PC-9 (cell line): ENCODE measurements at regions not wholly inside any gene's neighbourhood (a gene's known extent, or its start where the extent isn't known, plus 50 kb on each side); places are given as distances from the start of the nearest gene placed in this dataset.

Source experiments
- EZH2 ChIP-seq: fragments of 200-600 bp; sonication (generic); IDR thresholded peaks from 2 replicates; pipeline ENCODE4 v1.8.0; 2017; ENCODE audit warnings: antibody characterized with exemption, low read depth
- TF ChIP-seq, protein P1 (sequence below): fragments of 200-600 bp; sonication (generic); conservative IDR thresholded peaks from 2 replicates; pipeline ENCODE4 v1.6.1; 2017; ENCODE audit warnings: mixed run types, antibody characterized with exemption, mild to moderate bottlenecking, moderate library complexity

DNA sequence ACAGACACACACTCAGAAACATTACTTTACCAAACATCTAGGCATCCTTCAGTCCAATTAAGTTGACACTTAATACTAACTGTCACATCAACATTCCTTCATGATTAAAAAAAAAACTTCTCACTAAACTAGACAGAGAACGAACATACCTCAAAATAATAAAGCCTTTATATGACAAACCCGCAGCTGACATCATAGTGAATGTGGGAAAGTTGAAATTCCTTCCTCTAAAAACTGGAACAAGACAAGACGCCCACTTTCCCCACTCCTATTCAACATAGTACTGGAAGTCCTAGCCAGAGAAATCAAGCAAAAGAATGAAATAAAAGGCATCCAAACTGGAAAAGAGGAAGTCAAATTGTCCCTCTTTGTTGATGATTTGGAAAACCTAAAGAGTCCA is 96.9 kb upstream of the PPP1R9A start:
- TF ChIP-seq, protein P1, sequence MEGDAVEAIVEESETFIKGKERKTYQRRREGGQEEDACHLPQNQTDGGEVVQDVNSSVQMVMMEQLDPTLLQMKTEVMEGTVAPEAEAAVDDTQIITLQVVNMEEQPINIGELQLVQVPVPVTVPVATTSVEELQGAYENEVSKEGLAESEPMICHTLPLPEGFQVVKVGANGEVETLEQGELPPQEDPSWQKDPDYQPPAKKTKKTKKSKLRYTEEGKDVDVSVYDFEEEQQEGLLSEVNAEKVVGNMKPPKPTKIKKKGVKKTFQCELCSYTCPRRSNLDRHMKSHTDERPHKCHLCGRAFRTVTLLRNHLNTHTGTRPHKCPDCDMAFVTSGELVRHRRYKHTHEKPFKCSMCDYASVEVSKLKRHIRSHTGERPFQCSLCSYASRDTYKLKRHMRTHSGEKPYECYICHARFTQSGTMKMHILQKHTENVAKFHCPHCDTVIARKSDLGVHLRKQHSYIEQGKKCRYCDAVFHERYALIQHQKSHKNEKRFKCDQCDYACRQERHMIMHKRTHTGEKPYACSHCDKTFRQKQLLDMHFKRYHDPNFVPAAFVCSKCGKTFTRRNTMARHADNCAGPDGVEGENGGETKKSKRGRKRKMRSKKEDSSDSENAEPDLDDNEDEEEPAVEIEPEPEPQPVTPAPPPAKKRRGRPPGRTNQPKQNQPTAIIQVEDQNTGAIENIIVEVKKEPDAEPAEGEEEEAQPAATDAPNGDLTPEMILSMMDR: no peak
- TF ChIP-seq EZH2: no peak
